HG03378 (cell line): ENCODE measurements at regions not wholly inside any gene's neighbourhood (a gene's known extent, or its start where the extent isn't known, plus 50 kb on each side); places are given as distances from the start of the nearest gene placed in this dataset.
"Not testable (repeated sequence)": the region's sequence is repeated elsewhere in the genome, so short reads cannot be mapped to it uniquely, and the experiment has no call there.

Experiments used
- ATAC-seq: cut with Tn5 transposase; IDR thresholded peaks from one replicate; pipeline ENCODE4 v1.9.1; 2021; ENCODE audit warnings: mild to moderate bottlenecking, moderate library complexity; ENCODE audit not compliant: unreplicated experiment

- ATAC-seq = no peak
These were observed 351.9 kb downstream of the ADGRL2 start for GRCh38 chr1:82152356-82153271.

DNA sequence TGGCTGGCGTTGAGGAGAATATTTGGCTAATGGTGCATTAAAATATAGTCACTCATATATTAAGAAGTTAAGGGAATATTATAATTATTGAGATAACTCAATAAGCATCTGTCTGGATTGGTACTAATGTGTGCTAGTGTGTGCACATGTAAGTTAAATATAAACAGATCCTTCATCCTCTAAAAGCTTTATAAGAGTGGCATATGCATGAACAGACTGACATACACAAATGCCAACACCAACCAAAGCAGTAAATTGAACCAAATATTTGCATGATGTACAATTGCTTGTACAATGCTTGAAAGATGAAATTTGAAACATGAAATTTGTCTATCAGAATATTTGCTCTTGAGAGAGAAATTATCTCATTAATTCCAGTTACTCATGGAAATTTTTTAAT is 344.9 kb downstream of the ADGRL2 start:
- no peak for ATAC-seq

DNA sequence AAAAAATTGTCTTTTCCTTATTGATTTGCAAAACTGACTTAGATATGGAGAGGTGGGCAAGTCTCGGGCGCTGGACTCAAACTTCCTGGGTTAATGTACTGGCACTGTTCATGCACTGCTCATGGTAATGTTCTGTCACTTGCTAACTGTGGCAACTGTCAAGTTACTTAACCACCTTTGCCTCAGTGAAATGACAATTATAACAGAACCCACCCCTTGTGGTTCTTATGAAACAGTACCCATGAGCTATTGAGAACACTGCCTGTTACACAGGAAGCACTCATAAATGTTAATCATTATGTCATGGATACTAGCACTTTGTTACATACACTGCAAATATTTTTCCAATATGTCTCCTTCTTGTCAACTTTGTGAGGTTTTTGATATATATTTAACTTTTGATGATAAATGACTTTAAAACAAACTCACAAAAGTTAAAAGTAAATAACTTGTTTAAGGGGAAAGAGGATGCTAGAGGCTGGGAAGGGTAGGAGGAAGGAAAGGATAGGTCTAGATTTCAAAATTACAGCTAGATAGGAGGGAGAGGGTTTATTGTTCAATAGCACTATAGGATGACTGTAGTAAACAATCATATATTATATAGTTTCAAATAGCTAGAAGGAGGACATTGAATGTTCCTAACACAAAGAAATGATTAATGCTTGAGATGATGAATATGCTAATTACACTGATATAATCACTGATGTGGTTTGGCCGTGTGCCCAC is 342.5 kb downstream of the ADGRL2 start:
- no peak for ATAC-seq

- no peak for ATAC-seq
These were observed 340.7 kb downstream of the ADGRL2 start for GRCh38 chr1:82141390-82141789.

DNA sequence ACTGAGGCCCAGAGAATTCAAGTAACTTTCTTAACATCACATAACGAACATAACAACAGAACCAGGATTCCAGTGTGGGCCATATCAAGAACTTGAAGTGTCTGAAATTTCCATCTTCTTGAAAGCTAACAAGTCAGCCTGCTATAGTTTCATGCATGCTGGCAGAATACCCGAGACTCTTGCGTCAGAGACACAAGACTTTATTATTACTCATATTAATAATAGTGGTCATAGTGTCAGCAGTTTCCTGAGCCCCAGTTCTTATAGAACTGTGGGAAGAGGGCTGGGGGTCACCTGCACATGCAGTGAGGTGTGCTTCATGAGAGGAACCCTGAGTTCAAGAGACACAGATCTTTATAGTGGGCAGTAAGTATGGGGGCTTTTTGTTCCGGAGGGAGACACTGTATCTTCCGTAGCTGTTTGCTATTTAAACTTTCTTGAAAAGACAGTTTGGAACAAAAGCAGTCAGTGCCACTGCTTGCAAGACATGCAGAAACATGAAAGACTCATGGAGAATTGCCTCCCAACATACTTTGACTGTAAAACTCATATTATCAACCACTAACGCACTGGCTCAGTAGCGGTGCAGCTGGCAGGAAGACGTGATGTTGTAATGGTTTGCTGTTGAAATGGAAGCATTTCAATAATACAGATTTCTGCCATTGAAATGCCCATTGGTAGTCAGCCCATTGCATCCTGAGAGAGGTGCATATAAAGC is 339.2 kb downstream of the ADGRL2 start:
- ATAC-seq = no peak

DNA sequence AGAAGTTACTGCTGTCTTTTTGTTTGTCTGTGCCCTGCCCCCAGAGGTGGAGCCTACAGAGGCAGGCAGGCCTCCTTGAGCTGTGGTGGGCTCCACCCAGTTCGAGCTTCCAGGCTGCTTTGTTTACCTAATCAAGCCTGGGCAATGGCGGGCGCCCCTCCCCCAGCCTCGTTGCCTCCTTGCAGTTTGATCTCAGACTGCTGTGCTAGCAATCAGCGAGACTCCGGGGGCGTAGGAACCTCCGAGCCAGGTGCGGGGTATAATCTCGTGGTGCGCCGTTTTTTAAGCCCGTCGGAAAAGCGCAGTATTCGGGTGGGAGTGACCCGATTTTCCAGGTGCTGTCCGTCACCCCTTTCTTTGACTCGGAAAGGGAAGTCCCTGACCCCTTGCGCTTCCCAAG is 335.6 kb downstream of the ADGRL2 start:
- not testable (repeated sequence) for ATAC-seq

GRCh38 chr1:82125866-82126265 is 325.1 kb downstream of the ADGRL2 start:
- ATAC-seq = no peak

GRCh38 chr1:82125119-82125518 is 324.4 kb downstream of the ADGRL2 start:
- no peak for ATAC-seq

GRCh38 chr1:82121421-82121820 is 320.7 kb downstream of the ADGRL2 start:
- no peak for ATAC-seq

DNA sequence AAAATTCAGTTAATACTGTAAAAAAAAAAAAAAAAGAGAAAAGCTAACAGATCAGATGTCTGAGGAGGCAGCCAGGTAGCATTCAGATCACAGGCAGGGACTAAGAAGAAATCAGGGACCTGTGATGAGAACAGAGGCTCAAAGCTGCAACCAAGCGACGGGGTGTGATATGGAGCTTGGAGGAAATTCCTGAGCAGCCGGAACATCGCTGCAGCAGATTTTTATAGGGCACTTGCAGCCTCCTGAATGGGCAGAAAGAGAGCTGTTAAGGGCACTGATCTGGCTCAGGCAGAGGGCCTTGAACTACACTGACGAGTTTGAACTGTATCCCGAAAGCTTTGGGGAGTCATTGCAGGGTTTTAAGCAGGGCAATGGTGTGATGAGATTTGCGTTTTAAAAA is 315.4 kb downstream of the ADGRL2 start:
- no peak for ATAC-seq

DNA sequence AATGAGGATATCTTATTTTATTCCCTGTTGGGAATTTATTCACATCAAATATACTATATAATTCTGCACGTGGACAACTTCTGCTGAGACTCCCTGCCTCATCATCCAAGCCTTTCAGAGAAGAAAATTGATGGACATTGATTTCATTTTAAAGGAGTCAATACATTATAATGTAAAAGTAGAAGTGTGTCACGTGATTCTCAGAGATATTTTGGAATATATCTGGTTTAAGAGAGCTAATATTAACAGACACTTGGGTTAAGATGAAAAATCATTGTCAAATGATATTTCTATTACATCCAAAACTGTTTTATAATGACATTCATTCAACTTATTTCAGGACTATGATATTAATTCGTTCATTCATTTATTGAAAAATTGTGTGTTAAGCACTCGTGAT is 314.2 kb downstream of the ADGRL2 start:
- ATAC-seq = no peak

DNA sequence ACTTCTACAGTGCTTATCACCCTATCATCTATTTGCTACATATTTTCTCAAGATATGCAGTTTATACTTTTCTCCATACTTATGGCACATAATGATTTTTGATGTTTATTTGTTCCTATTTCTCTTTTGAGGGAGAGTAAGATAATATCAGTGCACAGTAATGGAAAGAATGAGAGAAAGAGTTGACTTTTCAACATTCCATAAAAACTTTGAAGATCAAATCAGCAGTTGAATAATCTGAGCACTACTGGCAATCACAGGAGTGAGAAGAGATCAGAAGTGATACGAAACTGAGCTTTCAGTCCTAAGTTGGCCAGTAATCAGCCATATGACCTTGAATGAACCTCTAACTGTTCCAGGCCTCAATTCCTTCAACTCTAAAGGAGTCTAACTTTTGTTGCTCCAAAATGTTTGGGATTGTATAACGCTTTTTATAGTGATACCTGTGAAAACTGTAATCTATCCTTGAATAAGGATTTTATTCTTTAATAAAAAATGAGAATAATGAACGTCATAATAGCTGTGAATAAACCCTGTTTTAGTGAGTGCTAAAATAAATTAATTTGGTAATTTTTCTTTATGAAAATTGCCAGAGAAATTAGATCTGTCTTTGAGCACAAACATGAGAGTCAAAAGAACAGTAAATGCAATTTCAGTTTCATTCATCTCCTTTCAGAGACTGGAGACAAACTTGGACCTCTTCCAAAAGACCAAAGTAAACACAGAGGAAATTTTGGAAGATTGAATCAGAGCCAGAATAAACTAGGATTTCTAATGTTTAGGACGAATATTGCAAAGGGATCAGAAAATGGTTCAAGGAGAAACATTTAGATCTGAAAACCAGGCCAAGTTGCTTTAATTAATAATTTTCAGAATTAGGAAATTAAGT is 309.9 kb downstream of the ADGRL2 start:
- ATAC-seq = no peak

DNA sequence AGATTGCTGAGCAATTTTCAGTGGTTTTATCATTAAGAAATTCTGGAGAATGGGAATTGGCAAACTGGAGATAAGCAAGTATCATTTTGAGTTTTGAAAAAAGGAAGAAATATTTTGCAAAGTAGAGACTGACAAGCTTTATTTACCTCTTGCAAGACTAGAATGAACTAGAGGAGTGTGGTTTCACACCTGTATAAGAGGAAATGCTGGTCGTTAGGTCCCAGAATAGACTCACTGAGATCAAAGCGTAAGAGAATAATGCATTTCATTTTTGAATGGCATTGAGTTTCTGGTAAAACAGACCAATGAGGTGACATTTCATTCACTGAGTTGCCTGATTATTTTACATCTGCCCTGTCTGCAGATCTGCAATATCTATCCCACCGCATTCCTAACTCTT is 308.1 kb downstream of the ADGRL2 start:
- no peak for ATAC-seq

GRCh38 chr1:82106672-82107071 is 305.9 kb downstream of the ADGRL2 start:
- no peak for ATAC-seq

DNA sequence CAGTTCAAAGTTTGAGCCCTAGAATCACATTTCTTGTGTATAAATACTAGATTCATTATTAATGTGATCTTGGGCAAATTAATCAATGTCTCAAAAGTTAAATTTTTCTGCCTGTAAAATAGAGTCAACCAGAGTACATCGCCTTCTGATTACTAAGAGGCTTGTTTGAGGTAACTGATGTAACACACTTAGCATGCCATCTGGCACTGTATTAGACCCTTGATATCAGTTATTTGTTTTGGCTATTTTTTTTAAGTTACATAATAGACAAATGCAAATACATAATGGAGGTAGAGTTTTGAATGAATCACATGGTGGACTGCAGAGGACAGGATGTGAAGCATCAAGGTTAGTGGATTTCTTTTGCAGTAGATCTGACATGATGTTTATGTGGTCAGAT is 298.4 kb downstream of the ADGRL2 start:
- no peak for ATAC-seq

DNA sequence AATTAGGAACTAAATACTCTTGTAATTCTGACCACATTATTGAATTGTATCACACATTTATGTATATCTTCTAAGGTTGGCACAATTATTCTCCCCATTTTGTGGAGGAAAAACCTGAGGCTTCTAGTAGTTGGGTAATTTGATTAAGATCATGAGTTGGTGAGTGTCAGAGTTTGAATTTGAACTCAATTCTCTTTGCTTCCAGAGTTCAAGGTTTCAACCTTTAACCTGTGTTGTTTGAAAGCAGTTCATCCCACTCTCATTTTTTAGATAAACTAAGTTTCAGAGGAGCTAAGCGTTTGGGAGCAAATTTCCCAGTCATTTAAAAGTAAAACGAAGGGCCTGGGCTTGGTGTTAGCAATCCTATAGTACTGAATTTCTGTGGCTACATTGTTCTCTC is 293.4 kb downstream of the ADGRL2 start:
- no peak for ATAC-seq

DNA sequence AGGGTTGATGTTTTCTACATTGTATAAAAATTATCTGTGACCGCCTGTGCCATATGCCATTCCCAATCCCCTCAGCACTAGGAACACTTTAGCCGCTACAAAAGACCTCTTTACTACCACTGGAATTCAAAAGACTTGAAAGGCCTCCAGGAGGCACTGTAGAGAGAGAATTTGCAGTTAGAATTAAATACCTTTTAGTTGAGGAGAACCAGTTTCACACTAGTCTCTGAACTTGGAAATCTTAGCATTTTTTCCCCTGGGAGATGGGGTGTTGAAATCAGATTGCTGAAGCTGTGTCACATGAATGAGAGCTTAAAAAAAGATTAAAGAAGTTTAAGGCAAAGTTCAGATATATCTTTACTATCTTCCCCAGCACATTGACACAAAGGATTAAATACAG is 291.0 kb downstream of the ADGRL2 start:
- no peak for ATAC-seq

GRCh38 chr1:82091265-82091664 is 290.5 kb downstream of the ADGRL2 start:
- ATAC-seq = no peak

GRCh38 chr1:82090104-82090503 is 289.4 kb downstream of the ADGRL2 start:
- ATAC-seq = no peak

DNA sequence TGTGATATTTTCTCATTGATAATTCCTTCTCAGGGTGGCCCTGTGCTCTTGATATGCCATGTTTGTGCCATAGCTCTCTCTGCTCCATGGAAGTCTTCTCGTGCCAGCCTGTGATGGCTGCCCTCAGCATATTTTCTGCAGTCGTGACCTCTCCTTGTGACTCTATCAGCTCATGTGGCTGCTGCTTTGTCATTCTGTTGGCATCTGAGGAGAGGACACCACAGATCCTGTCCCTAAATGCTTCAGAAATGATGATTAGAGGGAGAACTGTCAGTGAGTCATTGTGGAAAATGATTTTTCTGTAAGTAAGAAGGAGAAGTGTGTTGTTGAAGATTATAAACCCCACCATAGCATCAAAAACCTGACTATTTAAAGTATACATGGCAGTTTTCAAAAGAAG is 286.0 kb downstream of the ADGRL2 start:
- ATAC-seq = no peak

- ATAC-seq = no peak
These were observed 278.9 kb downstream of the ADGRL2 start for GRCh38 chr1:82079607-82080006.
